Stimulated activated CD4-positive, alpha-beta T cell treated with anti-CD3 and anti-CD28 coated beads, Interleukin-4, amount 100 ng/mL, for 24 hours (primary cell): ENCODE measurements at regions not wholly inside any gene's neighbourhood (a gene's known extent, or its start where the extent isn't known, plus 50 kb on each side); places are given as distances from the start of the nearest gene placed in this dataset.
A peak's percentile ranks its signal among the peaks of the same experiment; 100 is the strongest.
"Not testable (repeated sequence)": the region's sequence is repeated elsewhere in the genome, so short reads cannot be mapped to it uniquely, and the experiment has no call there.

Experiments
- DNase-seq: peaks from one replicate; pipeline ENCODE4 v3.0.0-alpha.2; 2020

- no peak for DNase-seq
Measured at GRCh38 chr12:131443019-131444000, 267.6 kb upstream of the SFSWAP start.

GRCh38 chr12:131444220-131445164, 266.4 kb upstream of the SFSWAP start:
- DNase-seq: no peak

GRCh38 chr12:131445184-131445774, 265.6 kb upstream of the SFSWAP start:
- no peak for DNase-seq

- no peak for DNase-seq
Measured at GRCh38 chr12:131445795-131446194, 265.1 kb upstream of the SFSWAP start.

- not testable (repeated sequence) for DNase-seq
Measured at GRCh38 chr12:131447636-131448035, 263.3 kb upstream of the SFSWAP start.

GRCh38 chr12:131448254-131448795, 262.6 kb upstream of the SFSWAP start:
- DNase-seq: no peak

GRCh38 chr12:131449027-131449426, 261.9 kb upstream of the SFSWAP start:
- DNase-seq: no peak

GRCh38 chr12:131452444-131452860, 258.4 kb upstream of the SFSWAP start:
- no peak for DNase-seq

GRCh38 chr12:131454418-131455217, 256.3 kb upstream of the SFSWAP start:
- DNase-seq: peak; percentile 45

GRCh38 chr12:131455218-131455506, 255.7 kb upstream of the SFSWAP start:
- no peak for DNase-seq

GRCh38 chr12:131455581-131456110, 255.2 kb upstream of the SFSWAP start:
- no peak for DNase-seq

GRCh38 chr12:131456301-131457027, 254.4 kb upstream of the SFSWAP start:
- DNase-seq: no peak

- DNase-seq: no peak
Measured at GRCh38 chr12:131457028-131457310, 253.9 kb upstream of the SFSWAP start.

GRCh38 chr12:131457331-131458047, 253.4 kb upstream of the SFSWAP start:
- no peak for DNase-seq

GRCh38 chr12:131458048-131458374, 252.9 kb upstream of the SFSWAP start:
- no peak for DNase-seq

GRCh38 chr12:131458931-131459772, 251.7 kb upstream of the SFSWAP start:
- no peak for DNase-seq

- no peak for DNase-seq
Measured at GRCh38 chr12:131459773-131460365, 251.0 kb upstream of the SFSWAP start.

GRCh38 chr12:131460520-131460919, 250.4 kb upstream of the SFSWAP start:
- DNase-seq: no peak

GRCh38 chr12:131461096-131461495, 249.8 kb upstream of the SFSWAP start:
- DNase-seq: no peak
